ENCODE measurements at regions not wholly inside any gene's neighbourhood (a gene's known extent, or its start where the extent isn't known, plus 50 kb on each side); places are given as distances from the start of the nearest gene placed in this dataset.
A peak's percentile ranks its signal among the peaks of the same experiment; 100 is the strongest.

DNA sequence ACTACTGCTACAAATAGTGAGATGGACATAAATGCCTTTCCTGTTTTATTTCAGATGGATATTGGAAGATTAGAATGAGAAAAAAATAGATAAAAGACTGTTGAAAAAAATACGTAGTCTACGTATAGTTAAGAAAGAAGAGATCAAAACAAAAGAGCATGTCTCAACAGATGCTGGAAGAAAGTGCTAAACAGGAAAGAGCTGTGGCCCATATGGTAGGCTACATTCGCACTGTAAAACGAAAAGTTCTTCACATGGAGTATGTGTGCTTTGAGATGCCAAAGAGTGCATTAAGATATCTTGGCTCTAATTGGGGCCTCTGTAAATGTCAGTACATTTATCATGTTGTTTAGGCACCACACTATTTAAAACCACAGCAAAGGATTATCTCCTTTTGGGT, 741.7 kb downstream of the LTN1 start:
- intact Hi-C loops (cut with DNase I), result no loop called here
- WGBS, 2 donors, result 68 to 69% methylated on average over 4 of the region's 4 CpGs

DNA sequence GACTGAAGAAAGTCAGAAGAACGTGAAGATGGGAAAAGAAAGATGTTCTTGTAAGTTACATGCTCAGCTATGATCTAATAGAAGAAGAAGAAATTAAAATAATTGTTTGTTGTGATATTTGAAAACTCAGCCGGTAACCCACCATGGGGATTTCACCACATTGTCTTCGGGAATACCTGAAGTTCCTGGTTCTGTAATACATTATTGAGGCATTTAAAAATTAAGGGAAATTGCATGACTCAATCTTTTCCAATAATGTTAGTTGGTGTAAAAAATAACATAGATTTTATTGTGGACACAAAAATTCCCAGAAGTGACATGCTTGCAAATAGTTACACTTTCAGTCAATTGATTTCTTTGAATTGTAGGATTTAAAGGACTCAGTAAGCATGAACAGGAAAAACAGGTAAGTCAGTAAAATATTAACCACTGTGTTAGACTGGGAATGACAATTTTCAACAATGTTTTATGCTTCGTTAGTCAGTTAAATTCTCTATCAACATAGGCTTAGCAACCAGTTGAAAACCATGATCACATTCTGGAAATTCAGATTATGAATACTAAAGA, 745.1 kb downstream of the LTN1 start:
- H3K4me3 ChIP-seq, result no peak overlapping the region
- no peaks in the 10 kb centered on the region for H3K27me3 ChIP-seq
- H3K4me1 ChIP-seq, result peaks cover 0 to 9% (median 0%) of the 10 kb centered on the region in 3 donors
- H3K9me3 ChIP-seq, result no peaks in the 10 kb centered on the region
- TF ChIP-seq POLR2A (IDR thresholded peaks at IDR 0.05), result no peak
- TF ChIP-seq, protein P1, sequence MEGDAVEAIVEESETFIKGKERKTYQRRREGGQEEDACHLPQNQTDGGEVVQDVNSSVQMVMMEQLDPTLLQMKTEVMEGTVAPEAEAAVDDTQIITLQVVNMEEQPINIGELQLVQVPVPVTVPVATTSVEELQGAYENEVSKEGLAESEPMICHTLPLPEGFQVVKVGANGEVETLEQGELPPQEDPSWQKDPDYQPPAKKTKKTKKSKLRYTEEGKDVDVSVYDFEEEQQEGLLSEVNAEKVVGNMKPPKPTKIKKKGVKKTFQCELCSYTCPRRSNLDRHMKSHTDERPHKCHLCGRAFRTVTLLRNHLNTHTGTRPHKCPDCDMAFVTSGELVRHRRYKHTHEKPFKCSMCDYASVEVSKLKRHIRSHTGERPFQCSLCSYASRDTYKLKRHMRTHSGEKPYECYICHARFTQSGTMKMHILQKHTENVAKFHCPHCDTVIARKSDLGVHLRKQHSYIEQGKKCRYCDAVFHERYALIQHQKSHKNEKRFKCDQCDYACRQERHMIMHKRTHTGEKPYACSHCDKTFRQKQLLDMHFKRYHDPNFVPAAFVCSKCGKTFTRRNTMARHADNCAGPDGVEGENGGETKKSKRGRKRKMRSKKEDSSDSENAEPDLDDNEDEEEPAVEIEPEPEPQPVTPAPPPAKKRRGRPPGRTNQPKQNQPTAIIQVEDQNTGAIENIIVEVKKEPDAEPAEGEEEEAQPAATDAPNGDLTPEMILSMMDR (IDR thresholded peaks at IDR 0.05), result no peak
- intact Hi-C loops (cut with DNase I), result no loop called here
- 47 to 54% methylated on average over 4 of the region's 4 CpGs for WGBS, 2 donors
- no peaks in the 10 kb centered on the region for H3K36me3 ChIP-seq
- no peak overlapping the region for H3K27ac ChIP-seq
- DNase-seq, result no peak

More for the DNA sequence above, 741.7 kb downstream of the LTN1 start:
- Histone ChIP-seq H3K27me3 (no peaks in the 10 kb centered on the region), H3K36me3 (no peaks in the 10 kb centered on the region), H3K27ac (no peak overlapping the region), H3K4me3 (no peak overlapping the region), H3K9me3 (no peaks in the 10 kb centered on the region), H3K4me1 (peaks cover 3 to 25% (median 5%) of the 10 kb centered on the region in 3 donors)
- no peak for DNase-seq
- TF ChIP-seq POLR2A (IDR thresholded peaks at IDR 0.05), result no peak
- TF ChIP-seq, protein P1 (IDR thresholded peaks at IDR 0.05), result no peak

DNA sequence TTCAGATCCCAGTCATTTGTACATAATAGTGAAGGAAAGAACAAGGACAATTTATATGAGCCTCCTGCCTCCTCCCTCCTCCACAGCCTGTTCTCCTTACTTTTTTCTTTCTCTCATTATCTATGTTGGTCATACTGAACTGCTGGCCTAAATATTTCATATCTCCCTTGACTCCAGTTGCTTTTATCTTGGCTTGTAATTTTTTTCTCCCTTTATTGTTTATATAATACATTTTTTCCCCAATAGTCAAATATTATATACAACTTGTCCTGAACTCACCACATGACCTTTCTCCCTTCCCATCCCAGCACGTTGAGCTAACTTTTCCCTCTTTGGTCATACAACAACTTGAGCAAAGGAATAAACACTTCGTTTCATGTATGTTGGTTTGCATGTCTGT, 752.1 kb downstream of the LTN1 start:
- intact Hi-C loops (cut with DNase I), result no loop called here
- Histone ChIP-seq H3K4me3 (no peak overlapping the region), H3K4me1 (peaks cover 0 to 22% (median 3%) of the 10 kb centered on the region in 3 donors), H3K27ac (peak overlapping the region in 1 of 4 donors; percentile 5), H3K36me3 (no peaks in the 10 kb centered on the region), H3K27me3 (no peaks in the 10 kb centered on the region), H3K9me3 (no peaks in the 10 kb centered on the region)
- no peak for DNase-seq
- TF ChIP-seq POLR2A (IDR thresholded peaks at IDR 0.05), result no peak
- TF ChIP-seq, protein P1 (IDR thresholded peaks at IDR 0.05), result no peak
- WGBS, 2 donors, result 52 to 72% methylated on average over 2 of the region's 2 CpGs

DNA sequence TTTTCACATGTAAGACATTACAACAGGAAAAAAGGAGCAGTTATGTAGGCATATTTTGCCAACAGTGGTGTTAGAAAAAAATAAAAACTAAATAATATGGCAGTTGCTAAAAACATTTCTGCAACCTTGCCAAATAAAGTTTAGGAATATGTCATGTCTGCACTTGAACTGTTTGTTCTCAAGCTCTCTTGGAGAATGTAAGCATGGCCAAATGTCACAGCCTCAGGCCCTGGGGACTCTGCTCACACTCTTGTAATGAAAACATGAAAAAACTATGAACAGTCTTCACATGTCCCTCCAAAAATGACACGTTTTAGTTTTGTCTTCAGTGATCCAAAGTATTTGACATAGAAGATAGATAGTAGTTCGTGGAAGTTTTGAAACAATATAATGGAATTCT, 753.3 kb downstream of the LTN1 start:
- Histone ChIP-seq H3K27me3 (no peaks in the 10 kb centered on the region), H3K4me1 (peaks cover 0 to 22% (median 3%) of the 10 kb centered on the region in 3 donors), H3K27ac (peak overlapping the region in 2 of 4 donors; percentile 29 to 35), H3K9me3 (no peaks in the 10 kb centered on the region), H3K4me3 (no peak overlapping the region), H3K36me3 (no peaks in the 10 kb centered on the region)
- 4 to 17% methylated on average over 2 of the region's 2 CpGs for WGBS, 2 donors
- no peak for DNase-seq
- no peak for TF ChIP-seq POLR2A (IDR thresholded peaks at IDR 0.05)
- TF ChIP-seq, protein P1 (IDR thresholded peaks at IDR 0.05), result no peak
- intact Hi-C loops (cut with DNase I), result no loop called here

DNA sequence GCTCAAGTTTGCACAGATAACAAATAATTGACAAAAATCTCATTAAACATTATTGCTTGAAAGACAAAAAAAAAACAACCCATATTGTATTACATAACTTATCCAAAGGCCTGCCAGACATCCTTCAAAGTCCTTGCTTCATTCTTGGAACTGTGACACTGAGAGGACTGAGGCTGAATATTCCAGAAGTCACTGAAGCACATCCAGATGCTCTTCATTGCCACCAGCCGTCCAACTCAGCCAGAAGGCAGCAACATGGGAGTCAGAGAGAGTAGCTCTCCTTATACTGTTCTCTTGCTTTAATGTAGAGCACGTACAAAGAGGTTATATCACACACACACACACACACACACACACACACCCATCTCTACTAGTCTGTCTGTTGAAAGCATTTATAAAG, 755.0 kb downstream of the LTN1 start:
- 56 to 71% methylated on average over 2 of the region's 2 CpGs for WGBS, 2 donors
- Histone ChIP-seq H3K4me3 (no peak overlapping the region), H3K9me3 (no peaks in the 10 kb centered on the region), H3K4me1 (peaks cover 0 to 22% (median 3%) of the 10 kb centered on the region in 3 donors), H3K36me3 (no peaks in the 10 kb centered on the region), H3K27ac (no peak overlapping the region), H3K27me3 (no peaks in the 10 kb centered on the region)
- no peak for TF ChIP-seq POLR2A (IDR thresholded peaks at IDR 0.05)
- TF ChIP-seq, protein P1 (IDR thresholded peaks at IDR 0.05), result no peak
- intact Hi-C loops (cut with DNase I), result no loop called here
- no peak for DNase-seq
